MM.1S (cell line): ENCODE measurements at regions not wholly inside any gene's neighbourhood (a gene's known extent, or its start where the extent isn't known, plus 50 kb on each side); places are given as distances from the start of the nearest gene placed in this dataset.

Experiments
- DNase-seq: peaks from one replicate; pipeline ENCODE4 v3.0.0-alpha.2; 2015
- H2AFZ ChIP-seq: fragments of 300-600 bp; sonication (generic); 2 replicates; pipeline ENCODE4 v1.6.0; 2016; ENCODE audit warnings: antibody characterized with exemption, low read length
- H3F3A ChIP-seq: fragments of 300-600 bp; sonication (generic); 2 replicates; pipeline ENCODE4 v1.6.1; 2016; ENCODE audit warnings: mild to moderate bottlenecking, antibody characterized with exemption, low read length, moderate library complexity, mixed read lengths; ENCODE audit not compliant: insufficient read depth
- H3K27ac ChIP-seq: fragments of 300-600 bp; sonication (generic); 2 replicates; pipeline ENCODE4 v1.5.1; 2016; ENCODE audit warnings: mild to moderate bottlenecking, low read length
- H3K27me3 ChIP-seq: fragments of 300-600 bp; sonication (generic); replicated peaks from 2 replicates; pipeline ENCODE4 v1.6.0; 2016; ENCODE audit warnings: low read length; ENCODE audit not compliant: insufficient read depth
- H3K36me3 ChIP-seq: fragments of 300-600 bp; sonication (generic); replicated peaks from 2 replicates; pipeline ENCODE4 v1.6.1; 2016; ENCODE audit warnings: mild to moderate bottlenecking, low read length, mixed read lengths; ENCODE audit not compliant: insufficient read depth
- H3K4me1 ChIP-seq: fragments of 300-600 bp; sonication (generic); 2 replicates; pipeline ENCODE4 v1.6.1; 2016; ENCODE audit warnings: low read length, mixed read lengths
- H3K4me2 ChIP-seq: fragments of 300-600 bp; sonication (generic); 2 replicates; pipeline ENCODE4 v1.6.0; 2016; ENCODE audit warnings: low read depth, low read length
- H3K4me3 ChIP-seq: fragments of 300-600 bp; sonication (generic); 2 replicates; pipeline ENCODE4 v1.5.1; 2016; ENCODE audit warnings: low read length, mixed read lengths
- H3K79me2 ChIP-seq: fragments of 300-600 bp; sonication (generic); 2 replicates; pipeline ENCODE4 v1.6.1; 2016; ENCODE audit warnings: mixed run types, low read length, mixed read lengths
- H3K9ac ChIP-seq: fragments of 300-600 bp; sonication (generic); 2 replicates; pipeline ENCODE4 v1.6.1; 2016; ENCODE audit warnings: low read length, mixed read lengths
- H3K9me2 ChIP-seq: fragments of 300-600 bp; sonication (generic); replicated peaks from 2 replicates; pipeline ENCODE4 v1.6.1; 2016; ENCODE audit warnings: mild to moderate bottlenecking, low read length, mixed read lengths; ENCODE audit not compliant: insufficient read depth
- H3K9me3 ChIP-seq: fragments of 300-600 bp; sonication (generic); replicated peaks from 2 replicates; pipeline ENCODE4 v1.6.1; 2016; ENCODE audit warnings: mild to moderate bottlenecking, low read length, mixed read lengths; ENCODE audit not compliant: insufficient read depth
- H4K20me1 ChIP-seq: fragments of 300-600 bp; sonication (generic); 2 replicates; pipeline ENCODE4 v1.6.1; 2016; ENCODE audit warnings: mild to moderate bottlenecking, low read length, moderate library complexity, mixed read lengths; ENCODE audit not compliant: insufficient read depth
- CTCF ChIP-seq: fragments of 300-600 bp; sonication (generic); IDR thresholded peaks from 2 replicates; pipeline ENCODE4 v1.5.1; 2016; ENCODE audit warnings: antibody characterized with exemption, low read length, mixed read lengths
- EZH2 ChIP-seq: fragments of 300-600 bp; sonication (generic); optimal IDR thresholded peaks from 2 replicates; pipeline ENCODE3; 2017; ENCODE audit warnings: low read depth, mild to moderate bottlenecking, antibody characterized with exemption, low read length, mixed read lengths
- EZH2phosphoT487 ChIP-seq: fragments of 300-600 bp; sonication (generic); IDR thresholded peaks from 2 replicates; pipeline ENCODE4 v1.6.1; 2018; ENCODE audit warnings: antibody characterized with exemption, low read length

DNA sequence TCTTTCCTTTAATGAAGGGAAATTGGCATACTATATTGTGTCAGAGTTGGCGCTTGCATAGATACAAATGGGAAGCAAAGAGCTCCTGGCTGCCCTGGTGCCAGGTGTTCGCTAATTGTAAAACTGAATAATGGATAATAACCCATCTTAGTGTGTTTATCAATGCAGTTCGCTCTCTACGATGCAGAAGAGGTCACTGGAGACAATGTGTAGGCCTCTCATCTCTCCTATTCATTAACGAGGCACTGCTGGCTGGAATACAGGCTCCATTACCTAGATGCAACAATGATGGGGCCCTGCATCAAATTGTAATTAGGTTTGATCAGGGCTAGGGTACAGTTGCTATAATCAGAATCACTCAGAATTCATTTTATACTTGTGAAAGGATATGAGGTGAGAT is 171.0 kb downstream of the RMI1 start:
- H3K4me3 ChIP-seq = no peak overlapping the region
- TF ChIP-seq CTCF (no peak), EZH2 (no peak), EZH2phosphoT487 (no peak)
- no peak overlapping the region for H3K27ac ChIP-seq
- no peak overlapping the region for H2AFZ ChIP-seq
- H3K9me2 ChIP-seq = no peaks in the 10 kb centered on the region
- no peaks in the 10 kb centered on the region for H3F3A ChIP-seq
- no peaks in the 10 kb centered on the region for H3K36me3 ChIP-seq
- no peak for DNase-seq
- no peak overlapping the region for H3K9ac ChIP-seq
- no peaks in the 10 kb centered on the region for H3K4me1 ChIP-seq
- no peaks in the 10 kb centered on the region for H3K79me2 ChIP-seq
- H3K9me3 ChIP-seq = no peaks in the 10 kb centered on the region
- no peaks in the 10 kb centered on the region for H3K27me3 ChIP-seq
- H4K20me1 ChIP-seq = no peaks in the 10 kb centered on the region
- H3K4me2 ChIP-seq = no peak overlapping the region

GRCh38 chr9:84152204-84152603 is 171.6 kb downstream of the RMI1 start:
- H3K36me3 ChIP-seq = no peaks in the 10 kb centered on the region
- H3K4me3 ChIP-seq = no peak overlapping the region
- H3K27ac ChIP-seq = no peak overlapping the region
- no peak overlapping the region for H3K9ac ChIP-seq
- H3F3A ChIP-seq = no peaks in the 10 kb centered on the region
- H3K4me1 ChIP-seq = no peaks in the 10 kb centered on the region
- no peak for DNase-seq
- H3K79me2 ChIP-seq = no peaks in the 10 kb centered on the region
- TF ChIP-seq EZH2phosphoT487 = no peak
- TF ChIP-seq EZH2 = no peak
- no peak for TF ChIP-seq CTCF
- H3K9me3 ChIP-seq = no peaks in the 10 kb centered on the region
- H4K20me1 ChIP-seq = no peaks in the 10 kb centered on the region
- H2AFZ ChIP-seq = no peak overlapping the region
- H3K9me2 ChIP-seq = no peaks in the 10 kb centered on the region
- no peak overlapping the region for H3K4me2 ChIP-seq
- H3K27me3 ChIP-seq = no peaks in the 10 kb centered on the region

GRCh38 chr9:84153885-84154284 is 173.3 kb downstream of the RMI1 start:
- Histone ChIP-seq H4K20me1 (no peaks in the 10 kb centered on the region), H3K9ac (no peak overlapping the region), H3K27ac (no peak overlapping the region), H3K9me2 (no peaks in the 10 kb centered on the region), H3K79me2 (no peaks in the 10 kb centered on the region), H3F3A (no peaks in the 10 kb centered on the region), H3K9me3 (no peaks in the 10 kb centered on the region), H3K4me2 (no peak overlapping the region), H3K4me1 (no peaks in the 10 kb centered on the region), H3K36me3 (no peaks in the 10 kb centered on the region), H3K4me3 (no peak overlapping the region), H3K27me3 (no peaks in the 10 kb centered on the region), H2AFZ (no peak overlapping the region)
- no peak for DNase-seq
- TF ChIP-seq CTCF (no peak), EZH2phosphoT487 (no peak), EZH2 (no peak)
